ENCODE measurements at regions not wholly inside any gene's neighbourhood (a gene's known extent, or its start where the extent isn't known, plus 50 kb on each side); places are given as distances from the start of the nearest gene placed in this dataset.

- H3K27ac ChIP-seq, result no peak overlapping the region
- no peaks in the 10 kb centered on the region for H3K27me3 ChIP-seq
- intact Hi-C loops (cut with DNase I), result no loop called here
- H3K36me3 ChIP-seq, result no peaks in the 10 kb centered on the region
- WGBS, 2 donors, result 80 to 91% methylated on average over 5 of the region's 5 CpGs
- no peak for DNase-seq
- no peak for TF ChIP-seq POLR2A (IDR thresholded peaks at IDR 0.05)
- TF ChIP-seq CTCF (IDR thresholded peaks at IDR 0.05), result no peak
- H3K4me3 ChIP-seq (replicated peaks in 1 of 3), result no peak overlapping the region
- H3K9me3 ChIP-seq, result no peaks in the 10 kb centered on the region
- peaks cover 0 to 6% of the 10 kb centered on the region in 2 donors for H3K4me1 ChIP-seq
Measured at GRCh38 chr22:27492566-27493201, 308.9 kb downstream of the MN1 start.

- Histone ChIP-seq H3K9me3 (no peaks in the 10 kb centered on the region), H3K27ac (no peak overlapping the region), H3K4me1 (no peaks in the 10 kb centered on the region), H3K36me3 (no peaks in the 10 kb centered on the region), H3K27me3 (no peaks in the 10 kb centered on the region), H3K4me3 (replicated peaks in 1 of 3) (no peak overlapping the region)
- 78 to 87% methylated on average over 4 of the region's 4 CpGs for WGBS, 2 donors
- DNase-seq, result no peak
- intact Hi-C loops (cut with DNase I), result no loop called here
- TF ChIP-seq CTCF (IDR thresholded peaks at IDR 0.05) (no peak), POLR2A (IDR thresholded peaks at IDR 0.05) (no peak)
Measured at GRCh38 chr22:27493796-27494195, 307.8 kb downstream of the MN1 start.

- DNase-seq, result no peak
- H3K4me3 ChIP-seq (replicated peaks in 1 of 3), result no peak overlapping the region
- whole genome bisulfite sequencing, 2 donors, result 76 to 80% methylated on average over 13 of the region's 13 CpGs
- H3K9me3 ChIP-seq, result no peaks in the 10 kb centered on the region
- no peaks in the 10 kb centered on the region for H3K4me1 ChIP-seq
- no peaks in the 10 kb centered on the region for H3K36me3 ChIP-seq
- no peak for TF ChIP-seq POLR2A (IDR thresholded peaks at IDR 0.05)
- no peak for TF ChIP-seq CTCF (IDR thresholded peaks at IDR 0.05)
- intact Hi-C loops (cut with DNase I), result no loop called here
- H3K27ac ChIP-seq, result no peak overlapping the region
- no peaks in the 10 kb centered on the region for H3K27me3 ChIP-seq
Measured at GRCh38 chr22:27494785-27495184, 306.8 kb downstream of the MN1 start.

GRCh38 chr22:27495325-27495724 lies 306.2 kb downstream of the MN1 start:
- H3K27me3 ChIP-seq, result no peaks in the 10 kb centered on the region
- 75 to 78% methylated on average over 8 of the region's 8 CpGs for WGBS, 2 donors
- no peak overlapping the region for H3K4me3 ChIP-seq (replicated peaks in 1 of 3)
- H3K27ac ChIP-seq, result no peak overlapping the region
- intact Hi-C loops (cut with DNase I), result no loop called here
- no peaks in the 10 kb centered on the region for H3K36me3 ChIP-seq
- H3K9me3 ChIP-seq, result no peaks in the 10 kb centered on the region
- no peaks in the 10 kb centered on the region for H3K4me1 ChIP-seq
- no peak for DNase-seq
- TF ChIP-seq POLR2A (IDR thresholded peaks at IDR 0.05) (no peak), CTCF (IDR thresholded peaks at IDR 0.05) (no peak)

GRCh38 chr22:27499121-27499520 lies 302.4 kb downstream of the MN1 start:
- H3K36me3 ChIP-seq, result no peaks in the 10 kb centered on the region
- no peak overlapping the region for H3K27ac ChIP-seq
- no peaks in the 10 kb centered on the region for H3K27me3 ChIP-seq
- H3K9me3 ChIP-seq, result no peaks in the 10 kb centered on the region
- no peak overlapping the region for H3K4me3 ChIP-seq (replicated peaks in 1 of 3)
- TF ChIP-seq CTCF (IDR thresholded peaks at IDR 0.05), result no peak
- TF ChIP-seq POLR2A (IDR thresholded peaks at IDR 0.05), result no peak
- no peaks in the 10 kb centered on the region for H3K4me1 ChIP-seq
- intact Hi-C loops (cut with DNase I), result no loop called here
- WGBS, 2 donors, result 0% methylated on average over 1 of the region's 13 CpGs; no CpG with 5 or more reads in 1 of the 2 donors
- DNase-seq, result no peak
